DND-41 (cell line): ENCODE measurements at regions not wholly inside any gene's neighbourhood (a gene's known extent, or its start where the extent isn't known, plus 50 kb on each side); places are given as distances from the start of the nearest gene placed in this dataset.

Experiments
- CTCF ChIP-seq: IDR thresholded peaks from 2 replicates; pipeline ENCODE4 v1.5.1; 2012; ENCODE audit warnings: borderline replicate concordance, low read length, moderate library complexity, mild to moderate bottlenecking; ENCODE audit not compliant: poor library complexity, severe bottlenecking; ENCODE audit errors: extremely low read depth
- EZH2 ChIP-seq: IDR thresholded peaks from 3 replicates; pipeline ENCODE4 v1.6.1; 2012; ENCODE audit warnings: borderline replicate concordance, low read depth, mild to moderate bottlenecking, moderate library complexity, low read length, inconsistent platforms; ENCODE audit not compliant: severe bottlenecking

- TF ChIP-seq CTCF (no peak), EZH2 (no peak)
These were observed 1204.2 kb downstream of the PCDH18 start for GRCh38 chr4:136328131-136328530.
